HT1080 (cell line): ENCODE measurements at regions not wholly inside any gene's neighbourhood (a gene's known extent, or its start where the extent isn't known, plus 50 kb on each side); places are given as distances from the start of the nearest gene placed in this dataset.
A peak's percentile ranks its signal among the peaks of the same experiment; 100 is the strongest.

Experiments
- DNase-seq: peaks from one replicate; pipeline ENCODE4 v3.0.0-alpha.2; 2015; ENCODE audit warnings: low read depth

- no peak for DNase-seq
Measured at GRCh38 chr6:41470331-41471063, 75.7 kb upstream of the FOXP4 start.

GRCh38 chr6:41471064-41471895 is 74.9 kb upstream of the FOXP4 start:
- DNase-seq = no peak

GRCh38 chr6:41474213-41474933 is 71.8 kb upstream of the FOXP4 start:
- no peak for DNase-seq

- no peak for DNase-seq
Measured at GRCh38 chr6:41475164-41475563, 71.0 kb upstream of the FOXP4 start.

GRCh38 chr6:41475737-41476357 is 70.3 kb upstream of the FOXP4 start:
- no peak for DNase-seq

- DNase-seq = no peak
Measured at GRCh38 chr6:41476401-41476800, 69.8 kb upstream of the FOXP4 start.

GRCh38 chr6:41477572-41477971 is 68.6 kb upstream of the FOXP4 start:
- DNase-seq = no peak

- DNase-seq = no peak
Measured at GRCh38 chr6:41483943-41484342, 62.2 kb upstream of the FOXP4 start.

GRCh38 chr6:41487860-41488432 is 58.2 kb upstream of the FOXP4 start:
- DNase-seq = no peak

- DNase-seq = peak; percentile 81
Measured at GRCh38 chr6:41488433-41489119, 57.6 kb upstream of the FOXP4 start.

GRCh38 chr6:41489120-41489851 is 56.9 kb upstream of the FOXP4 start:
- no peak for DNase-seq

GRCh38 chr6:41492261-41492891 is 53.8 kb upstream of the FOXP4 start:
- no peak for DNase-seq

GRCh38 chr6:41494212-41495110 is 51.7 kb upstream of the FOXP4 start:
- DNase-seq = no peak
